ENCODE measurements at regions not wholly inside any gene's neighbourhood (a gene's known extent, or its start where the extent isn't known, plus 50 kb on each side); places are given as distances from the start of the nearest gene placed in this dataset.

- FAIRE-seq (no peak), DNase-seq (ENCODE audit: low spot score in 2 of 2) (no peak)
These were observed 93.0 kb upstream of the CNOT2 start for GRCh38 chr12:70150230-70150629.

- FAIRE-seq (no peak), DNase-seq (ENCODE audit: low spot score in 2 of 2) (no peak)
These were observed 91.2 kb upstream of the CNOT2 start for GRCh38 chr12:70151993-70152392.

DNA sequence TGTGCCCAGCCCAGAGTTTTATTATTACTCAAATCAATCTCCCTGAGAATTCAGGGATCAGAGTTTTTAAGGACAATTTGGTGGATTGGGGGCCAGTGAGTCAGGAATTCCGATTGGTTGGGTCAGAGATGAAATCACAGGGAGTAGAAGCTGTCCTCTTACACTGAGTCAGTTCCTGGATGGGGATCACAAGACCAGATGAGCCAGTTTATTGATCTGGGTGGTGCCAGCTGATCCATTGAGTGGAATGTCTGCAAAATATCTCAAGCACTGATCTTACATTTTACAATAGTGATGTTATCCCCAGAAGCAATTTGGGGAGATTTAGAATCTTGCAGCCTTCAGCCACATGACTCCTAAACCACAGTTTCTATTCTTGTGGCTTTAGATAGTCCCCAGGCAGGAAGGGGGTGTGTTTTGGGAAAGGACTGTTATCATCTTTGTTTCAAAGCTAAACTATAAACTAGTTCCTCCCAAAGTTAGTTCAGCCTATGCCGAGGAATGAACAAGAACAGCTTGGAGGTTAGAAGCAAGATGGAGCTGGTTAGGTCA lies 89.1 kb upstream of the CNOT2 start:
- FAIRE-seq (no peak), DNase-seq (ENCODE audit: low spot score in 2 of 2) (no peak)

DNA sequence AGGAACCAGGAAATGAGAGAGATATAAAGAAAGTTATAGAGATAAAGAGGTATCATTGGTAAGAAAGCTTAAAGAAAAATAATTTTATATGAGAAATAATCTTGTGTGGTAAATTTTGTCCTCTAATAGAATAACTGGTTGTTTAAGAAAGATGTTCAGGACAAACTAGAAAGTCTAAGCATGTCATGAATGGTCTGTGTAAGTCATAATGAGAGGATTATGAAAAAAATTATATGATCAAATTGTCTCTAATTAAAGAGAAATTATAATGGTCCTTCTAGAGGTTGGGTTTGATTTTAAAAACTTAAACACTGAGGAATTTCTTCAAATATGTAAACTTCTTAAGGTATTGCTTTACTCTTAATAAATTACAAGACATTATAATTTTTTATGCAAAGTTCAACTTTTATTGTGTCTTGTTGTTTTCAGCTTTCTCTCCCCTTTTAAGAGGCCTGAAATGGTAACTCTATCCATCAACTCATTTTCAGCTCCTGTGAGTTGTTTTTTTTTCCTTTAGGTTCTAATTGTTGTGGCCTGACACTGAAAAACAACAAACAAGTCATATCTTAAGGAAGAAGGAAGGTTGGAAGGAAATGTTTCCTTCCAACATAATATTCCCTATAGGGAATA lies 88.2 kb upstream of the CNOT2 start:
- no peak for DNase-seq (ENCODE audit: low spot score in 2 of 2)
- FAIRE-seq, result no peak

- DNase-seq (ENCODE audit: low spot score in 2 of 2) (no peak), FAIRE-seq (no peak)
These were observed 86.1 kb upstream of the CNOT2 start for GRCh38 chr12:70157099-70157498.

GRCh38 chr12:70165450-70165849 lies 77.8 kb upstream of the CNOT2 start:
- DNase-seq (ENCODE audit: low spot score in 2 of 2) (no peak), FAIRE-seq (no peak)

- DNase-seq (ENCODE audit: low spot score in 2 of 2), result no peak
- FAIRE-seq, result no peak
These were observed 66.9 kb upstream of the CNOT2 start for GRCh38 chr12:70176290-70176689.

DNA sequence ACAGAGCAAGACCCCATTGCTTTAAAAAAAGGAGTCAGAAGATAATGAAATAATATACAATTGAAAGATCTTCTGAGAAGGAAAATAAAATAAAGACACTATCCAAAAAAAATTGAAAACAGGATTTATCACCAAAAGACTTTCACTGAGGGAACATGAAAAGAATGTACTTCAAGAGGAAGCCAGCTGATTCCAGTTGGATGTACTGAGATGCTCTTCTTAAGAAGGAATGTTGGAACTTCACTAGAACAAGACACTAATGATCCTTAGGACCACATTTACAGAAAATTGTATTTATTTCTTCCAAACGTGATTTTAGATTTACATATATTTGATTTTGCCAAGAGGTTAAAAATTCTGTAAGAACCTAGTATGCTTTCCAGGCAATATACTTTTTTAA lies 65.6 kb upstream of the CNOT2 start:
- FAIRE-seq (no peak), DNase-seq (ENCODE audit: low spot score in 2 of 2) (no peak)

DNA sequence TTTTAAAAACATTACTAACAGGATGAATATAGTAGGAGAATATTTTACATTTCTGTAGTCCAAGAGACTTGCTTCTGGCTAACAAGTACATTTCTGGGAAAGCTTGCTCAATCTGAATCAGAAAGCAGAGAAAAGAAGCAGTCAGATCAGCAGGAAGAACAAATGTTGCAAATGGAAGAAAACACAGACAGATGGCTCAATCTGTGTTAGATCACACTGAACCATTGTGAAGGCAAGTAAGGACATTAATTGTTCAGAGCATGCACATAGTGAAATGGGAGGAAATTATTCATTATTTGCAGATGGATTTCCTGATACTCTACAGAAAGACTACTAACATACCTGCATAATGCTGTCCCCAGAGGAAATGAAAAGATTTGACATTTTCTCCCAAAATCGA lies 65.2 kb upstream of the CNOT2 start:
- FAIRE-seq, result peak; percentile 69
- peak; percentile 7 to 34 for DNase-seq (ENCODE audit: low spot score in 2 of 2)

GRCh38 chr12:70180130-70180529 lies 63.1 kb upstream of the CNOT2 start:
- FAIRE-seq, result no peak
- no peak for DNase-seq (ENCODE audit: low spot score in 2 of 2)

- DNase-seq (ENCODE audit: low spot score in 2 of 2) (no peak), FAIRE-seq (no peak)
These were observed 57.9 kb upstream of the CNOT2 start for GRCh38 chr12:70185301-70185700.

DNA sequence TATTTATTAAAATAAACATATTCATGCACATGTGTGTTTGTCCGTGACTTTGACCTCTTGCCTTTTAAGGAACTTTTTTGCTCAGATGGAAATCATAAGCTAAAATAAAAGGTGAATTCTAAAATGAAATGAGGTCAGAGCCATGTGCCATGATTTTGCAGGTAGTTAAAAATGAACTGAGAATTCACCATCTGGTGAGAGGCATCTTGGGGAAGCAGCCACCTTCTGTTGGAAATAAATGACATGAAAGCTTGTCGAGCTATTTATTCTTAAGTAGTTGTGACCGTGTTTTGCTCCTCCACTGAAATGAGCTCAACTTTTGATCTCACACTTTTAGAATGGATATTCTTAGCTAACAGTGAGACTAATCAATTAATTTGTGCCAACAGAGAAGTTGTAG lies 56.8 kb upstream of the CNOT2 start:
- DNase-seq (ENCODE audit: low spot score in 2 of 2), result no peak
- no peak for FAIRE-seq

- DNase-seq (ENCODE audit: low spot score in 2 of 2) (no peak), FAIRE-seq (no peak)
These were observed 52.8 kb upstream of the CNOT2 start for GRCh38 chr12:70190262-70191010.
